SK-N-SH (cell line): ENCODE measurements at regions not wholly inside any gene's neighbourhood (a gene's known extent, or its start where the extent isn't known, plus 50 kb on each side); places are given as distances from the start of the nearest gene placed in this dataset.

Source experiments
- EP300 ChIP-seq, 2 experiments: IDR thresholded peaks; 2 replicates each; pipeline versions ENCODE4 v1.4.0 to v1.6.1; 2012; ENCODE audit warnings: borderline replicate concordance in 1 of 2, low read depth in 1 of 2, low read length in 1 of 2
- EZH2phosphoT487 ChIP-seq: fragments of 200-600 bp; sonication (generic); IDR thresholded peaks from 2 replicates; pipeline ENCODE4 v1.6.1; 2017; ENCODE audit warnings: low read depth, mixed run types, mild to moderate bottlenecking, antibody characterized with exemption, moderate library complexity, borderline replicate concordance
- FOXJ3 ChIP-seq: sonication (generic); formaldehyde crosslinking; IDR thresholded peaks from 2 replicates; pipeline ENCODE4 v1.5.1; 2020; ENCODE audit warnings: mild to moderate bottlenecking, missing genetic modification reagents
- NRF1 ChIP-seq: IDR thresholded peaks from 2 replicates; pipeline ENCODE4 v1.6.1; 2012; ENCODE audit warnings: low read depth, mild to moderate bottlenecking, low read length
- RFX5 ChIP-seq: IDR thresholded peaks from 2 replicates; pipeline ENCODE4 v1.6.1; 2012; ENCODE audit warnings: mild to moderate bottlenecking, improper control_type of control experiment, low read length
- SIN3A ChIP-seq: IDR thresholded peaks from 2 replicates; pipeline ENCODE4 v1.6.1; 2012; ENCODE audit warnings: low read depth, mild to moderate bottlenecking, low read length, moderate library complexity, borderline replicate concordance
- TAF1 ChIP-seq: IDR thresholded peaks from 2 replicates; pipeline ENCODE4 v1.6.1; 2012; ENCODE audit warnings: low read depth, mild to moderate bottlenecking, low read length, moderate library complexity, borderline replicate concordance
- TF ChIP-seq, protein P1 (sequence below): IDR thresholded peaks from 2 replicates; pipeline ENCODE4 v1.6.1; 2012; ENCODE audit warnings: mild to moderate bottlenecking, low read depth, low read length, moderate library complexity
- TF ChIP-seq, protein P2 (sequence below): fragments of 200-600 bp; sonication (generic); IDR thresholded peaks from 2 replicates; pipeline ENCODE4 v1.6.1; 2017; ENCODE audit warnings: antibody characterized with exemption, mild to moderate bottlenecking, moderate library complexity
- TF ChIP-seq, protein P3 (sequence below): IDR thresholded peaks from 2 replicates; pipeline ENCODE4 v1.4.0; 2012; ENCODE audit warnings: low read depth
- TF ChIP-seq, protein P4 (sequence below): IDR thresholded peaks from 2 replicates; pipeline ENCODE4; 2012

DNA sequence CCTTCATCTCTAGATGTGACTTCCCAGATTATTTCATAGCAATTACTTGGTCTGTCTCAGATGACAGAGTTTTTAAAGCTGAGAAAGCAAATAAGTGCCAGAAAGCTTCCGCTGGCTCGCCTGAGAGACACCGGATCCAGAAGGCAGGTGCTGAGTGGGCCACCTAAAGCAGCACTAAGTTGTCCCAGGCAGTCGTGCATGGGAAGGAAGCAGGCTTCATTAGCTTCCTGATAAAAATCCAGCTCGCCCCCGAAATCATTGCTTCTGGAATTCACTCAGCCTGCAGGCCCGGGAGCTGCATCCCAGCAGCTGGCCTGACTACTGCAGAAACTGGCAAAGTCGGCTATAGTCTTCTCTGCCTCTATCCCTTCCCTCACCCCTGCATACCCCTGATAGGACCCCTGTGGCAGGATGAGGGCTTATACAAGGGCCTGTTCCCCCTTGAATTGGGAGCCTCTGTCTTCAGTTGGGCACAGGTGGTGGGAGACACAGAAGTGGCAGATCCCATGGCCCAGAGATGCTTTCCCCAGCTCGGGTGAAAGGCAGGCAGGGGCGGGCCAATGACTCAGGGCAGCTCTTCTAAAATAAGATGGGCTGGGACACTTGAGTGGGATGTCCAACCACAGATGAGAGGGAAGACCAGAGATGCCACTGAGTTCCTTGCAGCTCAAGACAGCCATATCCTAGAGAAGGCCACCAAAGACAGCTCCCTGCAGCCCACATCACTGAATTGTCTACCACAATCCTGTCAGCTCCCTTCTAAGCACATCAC lies 262.4 kb upstream of the PKDCC start:
- TF ChIP-seq, protein P1, sequence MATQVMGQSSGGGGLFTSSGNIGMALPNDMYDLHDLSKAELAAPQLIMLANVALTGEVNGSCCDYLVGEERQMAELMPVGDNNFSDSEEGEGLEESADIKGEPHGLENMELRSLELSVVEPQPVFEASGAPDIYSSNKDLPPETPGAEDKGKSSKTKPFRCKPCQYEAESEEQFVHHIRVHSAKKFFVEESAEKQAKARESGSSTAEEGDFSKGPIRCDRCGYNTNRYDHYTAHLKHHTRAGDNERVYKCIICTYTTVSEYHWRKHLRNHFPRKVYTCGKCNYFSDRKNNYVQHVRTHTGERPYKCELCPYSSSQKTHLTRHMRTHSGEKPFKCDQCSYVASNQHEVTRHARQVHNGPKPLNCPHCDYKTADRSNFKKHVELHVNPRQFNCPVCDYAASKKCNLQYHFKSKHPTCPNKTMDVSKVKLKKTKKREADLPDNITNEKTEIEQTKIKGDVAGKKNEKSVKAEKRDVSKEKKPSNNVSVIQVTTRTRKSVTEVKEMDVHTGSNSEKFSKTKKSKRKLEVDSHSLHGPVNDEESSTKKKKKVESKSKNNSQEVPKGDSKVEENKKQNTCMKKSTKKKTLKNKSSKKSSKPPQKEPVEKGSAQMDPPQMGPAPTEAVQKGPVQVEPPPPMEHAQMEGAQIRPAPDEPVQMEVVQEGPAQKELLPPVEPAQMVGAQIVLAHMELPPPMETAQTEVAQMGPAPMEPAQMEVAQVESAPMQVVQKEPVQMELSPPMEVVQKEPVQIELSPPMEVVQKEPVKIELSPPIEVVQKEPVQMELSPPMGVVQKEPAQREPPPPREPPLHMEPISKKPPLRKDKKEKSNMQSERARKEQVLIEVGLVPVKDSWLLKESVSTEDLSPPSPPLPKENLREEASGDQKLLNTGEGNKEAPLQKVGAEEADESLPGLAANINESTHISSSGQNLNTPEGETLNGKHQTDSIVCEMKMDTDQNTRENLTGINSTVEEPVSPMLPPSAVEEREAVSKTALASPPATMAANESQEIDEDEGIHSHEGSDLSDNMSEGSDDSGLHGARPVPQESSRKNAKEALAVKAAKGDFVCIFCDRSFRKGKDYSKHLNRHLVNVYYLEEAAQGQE, result no peak
- no peak for TF ChIP-seq EP300 (IDR thresholded peaks at IDR 0.05; ENCODE audit: borderline replicate concordance in 1 of 2, low read depth in 1 of 2, low read length in 1 of 2)
- TF ChIP-seq, protein P2, sequence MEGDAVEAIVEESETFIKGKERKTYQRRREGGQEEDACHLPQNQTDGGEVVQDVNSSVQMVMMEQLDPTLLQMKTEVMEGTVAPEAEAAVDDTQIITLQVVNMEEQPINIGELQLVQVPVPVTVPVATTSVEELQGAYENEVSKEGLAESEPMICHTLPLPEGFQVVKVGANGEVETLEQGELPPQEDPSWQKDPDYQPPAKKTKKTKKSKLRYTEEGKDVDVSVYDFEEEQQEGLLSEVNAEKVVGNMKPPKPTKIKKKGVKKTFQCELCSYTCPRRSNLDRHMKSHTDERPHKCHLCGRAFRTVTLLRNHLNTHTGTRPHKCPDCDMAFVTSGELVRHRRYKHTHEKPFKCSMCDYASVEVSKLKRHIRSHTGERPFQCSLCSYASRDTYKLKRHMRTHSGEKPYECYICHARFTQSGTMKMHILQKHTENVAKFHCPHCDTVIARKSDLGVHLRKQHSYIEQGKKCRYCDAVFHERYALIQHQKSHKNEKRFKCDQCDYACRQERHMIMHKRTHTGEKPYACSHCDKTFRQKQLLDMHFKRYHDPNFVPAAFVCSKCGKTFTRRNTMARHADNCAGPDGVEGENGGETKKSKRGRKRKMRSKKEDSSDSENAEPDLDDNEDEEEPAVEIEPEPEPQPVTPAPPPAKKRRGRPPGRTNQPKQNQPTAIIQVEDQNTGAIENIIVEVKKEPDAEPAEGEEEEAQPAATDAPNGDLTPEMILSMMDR, result no peak
- TF ChIP-seq, protein P3, sequence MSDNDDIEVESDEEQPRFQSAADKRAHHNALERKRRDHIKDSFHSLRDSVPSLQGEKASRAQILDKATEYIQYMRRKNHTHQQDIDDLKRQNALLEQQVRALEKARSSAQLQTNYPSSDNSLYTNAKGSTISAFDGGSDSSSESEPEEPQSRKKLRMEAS, result no peak
- TF ChIP-seq NRF1, result no peak
- no peak for TF ChIP-seq FOXJ3 (CRISPR knock-in tag)
- no peak for TF ChIP-seq EZH2phosphoT487
- TF ChIP-seq TAF1, result no peak
- TF ChIP-seq, protein P4, sequence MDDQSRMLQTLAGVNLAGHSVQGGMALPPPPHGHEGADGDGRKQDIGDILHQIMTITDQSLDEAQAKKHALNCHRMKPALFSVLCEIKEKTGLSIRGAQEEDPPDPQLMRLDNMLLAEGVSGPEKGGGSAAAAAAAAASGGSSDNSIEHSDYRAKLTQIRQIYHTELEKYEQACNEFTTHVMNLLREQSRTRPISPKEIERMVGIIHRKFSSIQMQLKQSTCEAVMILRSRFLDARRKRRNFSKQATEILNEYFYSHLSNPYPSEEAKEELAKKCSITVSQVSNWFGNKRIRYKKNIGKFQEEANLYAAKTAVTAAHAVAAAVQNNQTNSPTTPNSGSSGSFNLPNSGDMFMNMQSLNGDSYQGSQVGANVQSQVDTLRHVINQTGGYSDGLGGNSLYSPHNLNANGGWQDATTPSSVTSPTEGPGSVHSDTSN, result no peak
- TF ChIP-seq RFX5, result no peak
- TF ChIP-seq SIN3A, result no peak
